Ascending aorta (tissue), 2 donors: ENCODE measurements at regions not wholly inside any gene's neighbourhood (a gene's known extent, or its start where the extent isn't known, plus 50 kb on each side); places are given as distances from the start of the nearest gene placed in this dataset.

ENCODE experiments used
- DNase-seq, 2 donors: peaks; one replicate each; pipeline ENCODE4 v3.0.0-alpha.2; 2019; ENCODE audit warnings: low spot score in 2 of 2
- H3K27ac ChIP-seq, 2 donors: fragments of 200-600 bp; sonication (generic); one replicate each; pipeline ENCODE4 v1.5.1; 2016 to 2017; ENCODE audit warnings: mild to moderate bottlenecking in 1 of 2
- H3K27me3 ChIP-seq: fragments of 200-600 bp; sonication (generic); one replicate; pipeline ENCODE4 v1.5.1; 2017
- H3K36me3 ChIP-seq, 2 donors: fragments of 200-600 bp; sonication (generic); one replicate each; pipeline ENCODE4 v1.5.1; 2016
- H3K4me1 ChIP-seq, 2 donors: fragments of 200-600 bp; sonication (generic); one replicate each; pipeline ENCODE4 v1.5.1; 2016 to 2017; ENCODE audit warnings: mild to moderate bottlenecking in 1 of 2
- H3K4me3 ChIP-seq, 2 donors: fragments of 200-600 bp; sonication (generic); one replicate each; pipeline ENCODE4 v1.5.1; 2016 to 2017; ENCODE audit warnings: mild to moderate bottlenecking in 1 of 2
- H3K9me3 ChIP-seq, 2 donors: fragments of 200-600 bp; sonication (generic); one replicate each; pipeline ENCODE4 v1.5.1; 2016
- intact Hi-C: fragments of 100-400 bp; cut with DNase I; formaldehyde crosslinking; loops from one replicate; pipeline ENCODE4 v1.15.1; 2023
- TF ChIP-seq, protein P1 (sequence below), 3 experiments: fragments of 200-600 bp in 2 of 3; fragments of 450-650 bp in 1 of 3; sonication (generic) in 2 of 3; IDR thresholded peaks; one replicate each; pipeline ENCODE4 v1.5.1; 2016 to 2019; ENCODE audit warnings: antibody characterized with exemption in 3 of 3, mild to moderate bottlenecking in 1 of 3, moderate library complexity in 1 of 3

DNA sequence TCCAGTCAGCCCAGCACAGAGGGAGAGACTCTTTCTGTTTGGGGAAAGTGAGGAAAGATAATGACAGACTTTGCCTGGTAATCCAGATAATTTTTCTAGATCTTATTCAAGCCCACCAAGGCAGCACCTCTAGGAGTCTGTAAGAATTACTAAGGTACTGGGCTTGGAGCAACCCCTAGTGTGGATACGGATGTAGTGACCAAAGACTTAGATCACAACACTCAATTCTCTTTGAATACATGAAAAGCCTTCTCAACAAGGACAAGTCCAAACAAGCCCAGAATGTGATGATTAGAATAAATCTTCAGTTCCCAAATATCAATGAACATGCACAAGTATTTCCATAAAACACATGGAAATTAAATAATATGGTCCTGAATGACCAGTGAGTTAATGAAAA, 206.9 kb downstream of the MRPL39 start:
- Histone ChIP-seq H3K4me3 (no peak overlapping the region), H3K4me1 (no peaks in the 10 kb centered on the region), H3K36me3 (no peaks in the 10 kb centered on the region), H3K27me3 (no peaks in the 10 kb centered on the region), H3K27ac (no peak overlapping the region), H3K9me3 (no peaks in the 10 kb centered on the region)
- DNase-seq = no peak
- intact Hi-C loops = no loop called here
- TF ChIP-seq, protein P1, sequence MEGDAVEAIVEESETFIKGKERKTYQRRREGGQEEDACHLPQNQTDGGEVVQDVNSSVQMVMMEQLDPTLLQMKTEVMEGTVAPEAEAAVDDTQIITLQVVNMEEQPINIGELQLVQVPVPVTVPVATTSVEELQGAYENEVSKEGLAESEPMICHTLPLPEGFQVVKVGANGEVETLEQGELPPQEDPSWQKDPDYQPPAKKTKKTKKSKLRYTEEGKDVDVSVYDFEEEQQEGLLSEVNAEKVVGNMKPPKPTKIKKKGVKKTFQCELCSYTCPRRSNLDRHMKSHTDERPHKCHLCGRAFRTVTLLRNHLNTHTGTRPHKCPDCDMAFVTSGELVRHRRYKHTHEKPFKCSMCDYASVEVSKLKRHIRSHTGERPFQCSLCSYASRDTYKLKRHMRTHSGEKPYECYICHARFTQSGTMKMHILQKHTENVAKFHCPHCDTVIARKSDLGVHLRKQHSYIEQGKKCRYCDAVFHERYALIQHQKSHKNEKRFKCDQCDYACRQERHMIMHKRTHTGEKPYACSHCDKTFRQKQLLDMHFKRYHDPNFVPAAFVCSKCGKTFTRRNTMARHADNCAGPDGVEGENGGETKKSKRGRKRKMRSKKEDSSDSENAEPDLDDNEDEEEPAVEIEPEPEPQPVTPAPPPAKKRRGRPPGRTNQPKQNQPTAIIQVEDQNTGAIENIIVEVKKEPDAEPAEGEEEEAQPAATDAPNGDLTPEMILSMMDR (IDR thresholded peaks at IDR 0.05) = no peak

DNA sequence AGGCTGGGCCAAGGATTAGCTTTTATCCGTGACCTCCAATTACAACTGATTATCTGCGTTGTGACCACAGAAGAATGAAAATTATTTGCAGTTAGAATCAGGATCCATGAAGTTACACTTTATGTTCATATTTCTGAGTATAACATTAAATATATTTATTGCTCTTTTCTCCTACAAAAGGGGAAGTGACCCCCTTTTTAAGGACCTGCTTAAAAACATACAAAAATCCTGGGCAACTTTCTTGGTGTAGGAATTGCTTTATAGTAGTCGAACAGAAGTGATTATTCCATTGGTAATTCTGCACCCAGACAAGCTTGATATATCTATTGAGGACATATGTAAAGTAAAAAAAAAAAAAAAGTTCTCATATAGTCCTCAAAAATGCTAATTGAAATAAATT, 208.7 kb downstream of the MRPL39 start:
- no peaks in the 10 kb centered on the region for H3K4me1 ChIP-seq
- no peak overlapping the region for H3K4me3 ChIP-seq
- H3K36me3 ChIP-seq = no peaks in the 10 kb centered on the region
- H3K9me3 ChIP-seq = no peaks in the 10 kb centered on the region
- intact Hi-C loops = no loop called here
- H3K27ac ChIP-seq = no peak overlapping the region
- TF ChIP-seq, protein P1 (IDR thresholded peaks at IDR 0.05) = no peak
- DNase-seq = no peak
- H3K27me3 ChIP-seq = no peaks in the 10 kb centered on the region

DNA sequence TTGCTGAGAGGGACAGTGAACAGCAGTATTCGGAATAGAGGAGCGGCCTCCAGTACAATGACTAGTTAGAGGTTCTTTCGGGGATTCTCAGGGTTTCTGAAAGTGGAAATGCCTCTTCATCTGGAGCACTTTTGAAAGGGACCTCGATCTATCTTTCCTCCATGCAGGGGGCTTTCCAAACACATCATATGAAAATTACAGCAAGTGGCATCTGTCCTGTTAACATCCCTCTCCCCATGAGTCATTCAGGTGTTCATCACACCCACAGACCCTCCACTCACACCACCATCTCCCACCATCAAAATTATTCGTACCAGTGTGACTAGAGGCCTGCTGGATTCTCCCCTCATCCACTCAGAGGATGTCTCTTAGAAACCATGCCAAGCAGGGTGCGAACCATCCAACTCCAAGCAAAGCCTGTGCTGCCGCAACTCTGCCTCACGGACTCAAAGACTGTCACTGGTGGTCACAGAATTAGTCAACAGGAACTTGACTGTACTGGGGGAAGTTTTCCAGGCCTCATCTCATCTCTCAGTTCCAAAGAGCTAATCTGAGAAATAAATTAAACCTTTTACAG, 211.1 kb downstream of the MRPL39 start:
- Histone ChIP-seq H3K36me3 (no peaks in the 10 kb centered on the region), H3K27ac (no peak overlapping the region), H3K27me3 (no peaks in the 10 kb centered on the region), H3K4me3 (no peak overlapping the region), H3K9me3 (no peaks in the 10 kb centered on the region), H3K4me1 (no peaks in the 10 kb centered on the region)
- no peak for DNase-seq
- TF ChIP-seq, protein P1 (IDR thresholded peaks at IDR 0.05) = no peak
- intact Hi-C loops = no loop called here

DNA sequence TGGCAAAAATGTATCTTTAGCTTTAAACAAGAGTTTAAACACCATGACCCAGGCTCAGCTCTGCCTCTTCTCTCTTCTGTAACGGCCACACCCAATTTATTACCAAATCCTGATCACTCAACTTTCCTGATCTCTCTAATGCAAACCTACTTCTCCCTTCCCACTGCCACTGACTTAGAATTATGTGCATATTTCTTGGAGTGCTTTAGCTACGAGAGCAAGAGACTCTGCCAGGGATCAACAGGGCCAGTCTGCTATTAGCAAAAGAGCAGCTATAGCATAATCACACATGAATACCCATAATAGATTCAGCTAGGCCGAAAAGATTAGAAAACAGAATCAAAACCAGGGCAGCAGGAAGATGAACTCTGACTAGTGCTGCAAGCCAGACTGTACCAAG, 215.5 kb downstream of the MRPL39 start:
- H3K9me3 ChIP-seq = no peaks in the 10 kb centered on the region

DNA sequence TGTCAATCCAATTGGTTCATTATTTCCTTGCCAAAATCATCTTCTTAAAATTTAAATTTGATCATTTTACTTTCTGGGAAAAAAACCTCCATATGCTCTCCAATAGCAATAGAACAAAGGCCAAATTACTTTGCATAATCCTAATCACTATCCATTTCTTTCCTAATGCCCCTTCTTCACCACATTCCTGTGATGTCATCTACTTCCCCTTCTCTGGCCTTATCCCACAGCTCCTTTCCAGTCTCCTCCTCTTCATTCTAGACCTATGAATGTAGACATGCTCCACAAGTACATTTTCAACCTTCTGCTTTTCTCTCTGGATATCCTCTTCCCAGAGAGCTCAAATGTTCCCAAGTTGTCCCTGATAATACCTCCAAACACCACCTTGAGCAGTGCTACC, 216.6 kb downstream of the MRPL39 start:
- Histone ChIP-seq H3K27ac (no peak overlapping the region), H3K27me3 (no peaks in the 10 kb centered on the region), H3K4me1 (no peaks in the 10 kb centered on the region), H3K9me3 (no peaks in the 10 kb centered on the region), H3K4me3 (no peak overlapping the region), H3K36me3 (no peaks in the 10 kb centered on the region)
- TF ChIP-seq, protein P1 (IDR thresholded peaks at IDR 0.05) = no peak
- intact Hi-C loops = no loop called here
- no peak for DNase-seq

More for the DNA sequence above, 215.5 kb downstream of the MRPL39 start:
- no peak overlapping the region for H3K4me3 ChIP-seq
- TF ChIP-seq, protein P1 (IDR thresholded peaks at IDR 0.05) = no peak
- no peak for DNase-seq
- no peak overlapping the region for H3K27ac ChIP-seq
- intact Hi-C loops = no loop called here
- no peaks in the 10 kb centered on the region for H3K27me3 ChIP-seq
- no peaks in the 10 kb centered on the region for H3K36me3 ChIP-seq
- H3K4me1 ChIP-seq = no peaks in the 10 kb centered on the region

DNA sequence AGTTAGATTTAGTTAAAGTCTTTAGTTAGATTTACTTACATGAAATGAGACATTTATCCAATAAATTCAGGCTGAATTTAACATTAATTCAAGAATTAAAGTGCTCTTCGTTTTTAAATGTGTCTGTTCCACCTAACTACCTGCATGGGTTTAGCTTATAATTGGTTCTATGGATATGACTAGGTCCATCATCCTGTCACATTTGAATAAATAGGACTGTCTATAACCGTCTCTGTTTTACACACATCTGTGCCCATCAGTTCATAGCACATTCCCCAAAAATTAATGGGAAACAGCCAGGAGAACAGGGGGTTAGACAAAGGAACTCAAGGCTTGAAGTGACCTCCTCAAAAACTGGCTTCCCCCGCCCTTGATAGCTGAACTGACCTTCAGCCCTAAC, 219.6 kb downstream of the MRPL39 start:
- intact Hi-C loops = loop anchor here (10.0 kb wide), 1 partner anchor 1533 kb away; no protein-coding TSS in a partner anchor
- no peak overlapping the region for H3K4me3 ChIP-seq
- no peaks in the 10 kb centered on the region for H3K27me3 ChIP-seq
- H3K36me3 ChIP-seq = no peaks in the 10 kb centered on the region
- no peak for DNase-seq
- H3K4me1 ChIP-seq = no peaks in the 10 kb centered on the region
- TF ChIP-seq, protein P1 (IDR thresholded peaks at IDR 0.05) = no peak
- no peaks in the 10 kb centered on the region for H3K9me3 ChIP-seq
- no peak overlapping the region for H3K27ac ChIP-seq
